DND-41 (cell line): ENCODE measurements at regions not wholly inside any gene's neighbourhood (a gene's known extent, or its start where the extent isn't known, plus 50 kb on each side); places are given as distances from the start of the nearest gene placed in this dataset.
"Not testable (repeated sequence)": the region's sequence is repeated elsewhere in the genome, so short reads cannot be mapped to it uniquely, and the experiment has no call there.

Source experiments
- ATAC-seq: fragments of 200-7000 bp; cut with Tn5 transposase; 3 replicates; pipeline ENCODE4 v1.9.1; 2021; ENCODE audit warnings: low read depth; ENCODE audit not compliant: insufficient read depth
- DNase-seq: peaks from one replicate; pipeline ENCODE4 v3.0.0-alpha.2; 2020
- H2AFZ ChIP-seq: 2 replicates; pipeline ENCODE4 v1.6.0; 2012; ENCODE audit warnings: low read depth, low read length
- H3K27ac ChIP-seq: 2 replicates; pipeline ENCODE4 v1.5.1; 2012; ENCODE audit warnings: low read length, inconsistent platforms
- H3K27me3 ChIP-seq: fragments of 200-600 bp; sonication (generic); 2 replicates; pipeline ENCODE4 v1.6.0; 2012; ENCODE audit warnings: low read length, mild to moderate bottlenecking, inconsistent platforms; ENCODE audit not compliant: insufficient read depth, poor library complexity
- H3K36me3 ChIP-seq: 2 replicates; pipeline ENCODE4 v1.5.1; 2012; ENCODE audit warnings: low read length, inconsistent platforms; ENCODE audit not compliant: insufficient read depth
- H3K4me1 ChIP-seq: 2 replicates; pipeline ENCODE4 v1.5.1; 2012; ENCODE audit warnings: mild to moderate bottlenecking, low read length; ENCODE audit not compliant: insufficient read depth
- H3K4me2 ChIP-seq: 2 replicates; pipeline ENCODE4 v1.6.0; 2012; ENCODE audit warnings: mild to moderate bottlenecking, moderate library complexity, low read length, inconsistent platforms; ENCODE audit not compliant: insufficient read depth
- H3K4me3 ChIP-seq, 2 experiments: fragments of 200-600 bp in 1 of 2; shearing (Covaris generic) in 1 of 2; 2 replicates each; pipeline ENCODE4 v1.5.1; 2012 to 2016; ENCODE audit warnings: inconsistent platforms in 2 of 2, low read length in 2 of 2, mild to moderate bottlenecking in 2 of 2, low read depth in 1 of 2, moderate library complexity in 1 of 2
- H3K79me2 ChIP-seq: 2 replicates; pipeline ENCODE4 v1.6.0; 2012; ENCODE audit warnings: low read length, inconsistent platforms; ENCODE audit not compliant: insufficient read depth
- H3K9ac ChIP-seq: 2 replicates; pipeline ENCODE4 v1.6.0; 2012; ENCODE audit warnings: low read depth, mild to moderate bottlenecking, inconsistent platforms, low read length, moderate library complexity
- H3K9me3 ChIP-seq: 2 replicates; pipeline ENCODE4 v1.5.1; 2012; ENCODE audit warnings: low read length, moderate library complexity, mild to moderate bottlenecking, inconsistent platforms; ENCODE audit not compliant: insufficient read depth, severe bottlenecking
- H4K20me1 ChIP-seq: 2 replicates; pipeline ENCODE4 v1.6.0; 2012; ENCODE audit warnings: low read length; ENCODE audit not compliant: insufficient read depth
- CTCF ChIP-seq: IDR thresholded peaks from 2 replicates; pipeline ENCODE4 v1.5.1; 2012; ENCODE audit warnings: borderline replicate concordance, low read length, moderate library complexity, mild to moderate bottlenecking; ENCODE audit not compliant: poor library complexity, severe bottlenecking; ENCODE audit errors: extremely low read depth
- EZH2 ChIP-seq: IDR thresholded peaks from 3 replicates; pipeline ENCODE4 v1.6.1; 2012; ENCODE audit warnings: borderline replicate concordance, low read depth, mild to moderate bottlenecking, moderate library complexity, low read length, inconsistent platforms; ENCODE audit not compliant: severe bottlenecking

GRCh38 chr4:72663828-72664227 is 94.8 kb upstream of the ADAMTS3 start:
- H3K4me3 ChIP-seq: no peak overlapping the region
- H3K9me3 ChIP-seq: no peaks in the 10 kb centered on the region
- H3K9ac ChIP-seq: no peak overlapping the region
- ATAC-seq (no peak), DNase-seq (no peak)
- no peaks in the 10 kb centered on the region for H3K79me2 ChIP-seq
- TF ChIP-seq EZH2: no peak
- TF ChIP-seq CTCF: no peak
- H3K27me3 ChIP-seq: no peaks in the 10 kb centered on the region
- H2AFZ ChIP-seq: no peak overlapping the region
- H4K20me1 ChIP-seq: no peaks in the 10 kb centered on the region
- H3K27ac ChIP-seq: no peak overlapping the region
- H3K36me3 ChIP-seq: no peaks in the 10 kb centered on the region
- no peaks in the 10 kb centered on the region for H3K4me1 ChIP-seq
- H3K4me2 ChIP-seq: no peak overlapping the region

- H4K20me1 ChIP-seq: no peaks in the 10 kb centered on the region
- no peaks in the 10 kb centered on the region for H3K9me3 ChIP-seq
- ATAC-seq (no peak), DNase-seq (no peak)
- H3K36me3 ChIP-seq: no peaks in the 10 kb centered on the region
- TF ChIP-seq CTCF (no peak), EZH2 (no peak)
- no peak overlapping the region for H3K4me3 ChIP-seq
- no peak overlapping the region for H3K27ac ChIP-seq
- no peak overlapping the region for H3K9ac ChIP-seq
- no peaks in the 10 kb centered on the region for H3K79me2 ChIP-seq
- H3K4me1 ChIP-seq: no peaks in the 10 kb centered on the region
- no peak overlapping the region for H2AFZ ChIP-seq
- no peaks in the 10 kb centered on the region for H3K27me3 ChIP-seq
- H3K4me2 ChIP-seq: no peak overlapping the region
Measured at GRCh38 chr4:72661830-72662229, 92.8 kb upstream of the ADAMTS3 start.

DNA sequence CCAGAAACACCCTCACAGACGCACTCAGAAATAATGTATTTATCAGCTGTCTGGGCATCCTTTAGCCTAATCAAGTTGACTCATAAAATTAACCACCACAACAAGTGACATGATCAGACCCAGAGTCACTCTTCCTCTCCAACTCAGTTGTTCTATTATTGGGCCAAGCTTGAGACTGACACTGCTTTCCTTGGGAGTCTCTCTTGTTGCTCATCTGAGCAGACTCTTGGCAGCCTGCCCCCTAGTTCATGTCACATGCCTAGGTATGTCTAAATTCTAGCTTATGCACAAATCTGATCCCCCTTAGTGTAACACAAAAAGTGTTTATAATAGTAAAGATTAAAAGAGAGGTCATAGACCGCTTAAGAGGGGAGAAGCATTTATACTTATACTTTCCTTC is 72.6 kb upstream of the ADAMTS3 start:
- DNase-seq (no peak), ATAC-seq (no peak)
- Histone ChIP-seq H3K9me3 (peaks cover 4% of the 10 kb centered on the region), H2AFZ (no peak overlapping the region), H3K27ac (no peak overlapping the region), H3K4me3 (no peak overlapping the region), H3K4me2 (no peak overlapping the region), H3K79me2 (no peaks in the 10 kb centered on the region), H3K27me3 (no peaks in the 10 kb centered on the region), H4K20me1 (no peaks in the 10 kb centered on the region), H3K9ac (no peak overlapping the region), H3K4me1 (no peaks in the 10 kb centered on the region), H3K36me3 (no peaks in the 10 kb centered on the region)
- TF ChIP-seq EZH2 (no peak), CTCF (no peak)

DNA sequence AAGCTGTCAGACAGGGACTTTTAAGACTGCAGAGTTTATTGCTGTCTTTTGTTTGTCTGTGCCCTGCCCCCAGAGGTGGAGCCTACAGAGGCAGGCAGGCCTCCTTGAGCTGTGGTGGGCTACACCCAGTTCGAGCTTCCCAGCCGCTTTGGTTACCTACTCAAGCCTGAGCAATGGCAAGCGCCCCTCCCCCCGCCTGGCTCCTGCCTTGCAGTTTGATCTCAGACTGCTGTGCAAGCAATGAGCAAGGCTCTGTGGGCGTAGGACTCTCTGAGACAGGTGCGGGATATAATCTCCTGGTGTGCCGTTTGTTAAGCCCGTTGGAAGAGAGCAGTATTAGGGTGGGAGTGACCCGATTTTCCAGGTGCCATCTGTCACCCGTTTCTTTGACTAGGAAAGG is 67.8 kb upstream of the ADAMTS3 start:
- not testable (repeated sequence) for ATAC-seq, H3K27ac ChIP-seq, H3K36me3 ChIP-seq, DNase-seq, H3K27me3 ChIP-seq, H3K4me2 ChIP-seq, H2AFZ ChIP-seq, H3K4me1 ChIP-seq, H4K20me1 ChIP-seq, H3K4me3 ChIP-seq, H3K79me2 ChIP-seq, H3K9ac ChIP-seq, H3K9me3 ChIP-seq

DNA sequence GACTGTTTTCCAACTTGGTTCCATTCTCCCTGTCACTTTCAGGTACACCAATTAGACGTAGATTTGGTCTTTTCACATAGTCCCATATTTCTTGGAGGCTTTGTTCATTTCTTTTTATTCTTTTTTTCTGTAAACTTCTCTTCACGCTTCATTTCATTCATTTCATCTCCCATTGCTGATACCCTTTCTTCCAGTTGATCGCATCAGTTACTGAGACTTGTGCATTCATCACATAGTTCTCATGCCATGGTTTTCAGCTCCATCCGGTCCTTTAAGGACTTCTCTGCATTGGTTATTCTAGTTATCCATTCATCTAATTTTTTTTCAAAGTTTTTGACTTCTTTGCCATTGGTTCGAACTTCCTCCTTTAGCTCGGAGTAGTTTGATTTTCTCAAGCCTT is 66.9 kb upstream of the ADAMTS3 start:
- not testable (repeated sequence) for H3K79me2 ChIP-seq, H3K4me2 ChIP-seq, ATAC-seq, H4K20me1 ChIP-seq, H2AFZ ChIP-seq, H3K9me3 ChIP-seq, DNase-seq, H3K27ac ChIP-seq, H3K4me1 ChIP-seq, H3K4me3 ChIP-seq, H3K9ac ChIP-seq, H3K36me3 ChIP-seq, H3K27me3 ChIP-seq

DNA sequence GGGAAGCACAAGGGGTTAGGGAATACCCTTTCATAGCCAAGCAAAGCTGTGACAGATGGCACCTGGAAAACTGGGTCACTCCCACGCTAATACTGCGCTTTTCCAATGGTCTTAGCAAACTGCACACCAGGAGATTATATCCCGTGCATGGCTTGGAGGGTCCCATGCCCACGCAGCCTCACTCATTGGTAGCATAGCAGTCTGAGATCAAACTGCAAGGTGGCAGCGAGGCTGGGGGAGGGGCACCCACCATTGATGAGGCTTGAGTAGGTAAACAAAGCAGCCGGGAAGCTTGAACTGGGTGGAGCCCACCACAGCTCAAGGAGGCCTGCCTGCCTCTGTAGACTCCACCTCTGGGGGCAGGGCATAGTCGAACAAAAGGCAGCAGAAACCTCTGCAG is 63.2 kb upstream of the ADAMTS3 start:
- ATAC-seq, H4K20me1 ChIP-seq, DNase-seq, H3K4me1 ChIP-seq, H3K9me3 ChIP-seq, H3K27ac ChIP-seq, H3K9ac ChIP-seq, H2AFZ ChIP-seq, H3K36me3 ChIP-seq, H3K27me3 ChIP-seq, H3K4me2 ChIP-seq, H3K4me3 ChIP-seq, H3K79me2 ChIP-seq: not testable (repeated sequence)
